ENCODE measurements at regions not wholly inside any gene's neighbourhood (a gene's known extent, or its start where the extent isn't known, plus 50 kb on each side); places are given as distances from the start of the nearest gene placed in this dataset.

GRCh38 chr4:29829067-29829466 lies 891.1 kb upstream of the PCDH7 start:
- Histone ChIP-seq H3K4me3 (ENCODE audit: low read depth, low read length, poor library complexity, severe bottlenecking) (no peak overlapping the region), H3K4me2 (ENCODE audit: low read length) (no peak overlapping the region), H3K4me1 (ENCODE audit: insufficient read depth, low read length, poor library complexity, severe bottlenecking) (no peaks in the 10 kb centered on the region), H2AFZ (ENCODE audit: low read length) (no peak overlapping the region), H4K20me1 (ENCODE audit: insufficient read depth, low read length) (no peaks in the 10 kb centered on the region), H3K79me2 (ENCODE audit: insufficient read depth, low read depth, low read length) (no peaks in the 10 kb centered on the region), H3K27ac (ENCODE audit: low read depth, low read length, poor library complexity, severe bottlenecking) (no peak overlapping the region), H3K9me2 (ENCODE audit: insufficient read depth, low read length) (no peaks in the 10 kb centered on the region), H3K9me3 (ENCODE audit: low read length) (no peaks in the 10 kb centered on the region), H3K36me3 (ENCODE audit: insufficient read depth, low read length) (no peaks in the 10 kb centered on the region)
- ChIA-PET POLR2A (no interaction called here), CTCF (ENCODE audit: unreplicated experiment) (no interaction called here)
- intact Hi-C loops (cut with micrococcal nuclease; ENCODE audit: unreplicated experiment): no loop called here
- no peak for TF ChIP-seq CTCF (conservative IDR thresholded peaks at IDR 0.05; ENCODE audit: low read length)
- TF ChIP-seq EZH2phosphoT487 (IDR thresholded peaks at IDR 0.05; ENCODE audit: borderline replicate concordance, low read depth, low read length): no peak
- BruUV-seq (replicated peaks): no TSS peak
- DNase-seq (ENCODE audit: low spot score): no peak

GRCh38 chr4:29852537-29852936 lies 867.6 kb upstream of the PCDH7 start:
- POLR2A ChIA-PET: no interaction called here
- DNase-seq (ENCODE audit: low spot score): no peak
- no peaks in the 10 kb centered on the region for H3K36me3 ChIP-seq (ENCODE audit: insufficient read depth, low read length)
- no peaks in the 10 kb centered on the region for H3K4me1 ChIP-seq (ENCODE audit: insufficient read depth, low read length, poor library complexity, severe bottlenecking)
- no peaks in the 10 kb centered on the region for H3K79me2 ChIP-seq (ENCODE audit: insufficient read depth, low read depth, low read length)
- H3K4me2 ChIP-seq (ENCODE audit: low read length): no peak overlapping the region
- no peaks in the 10 kb centered on the region for H4K20me1 ChIP-seq (ENCODE audit: insufficient read depth, low read length)
- BruUV-seq (replicated peaks): no TSS peak
- no peak overlapping the region for H2AFZ ChIP-seq (ENCODE audit: low read length)
- TF ChIP-seq EZH2phosphoT487 (IDR thresholded peaks at IDR 0.05; ENCODE audit: borderline replicate concordance, low read depth, low read length) (no peak), CTCF (conservative IDR thresholded peaks at IDR 0.05; ENCODE audit: low read length) (no peak)
- H3K4me3 ChIP-seq (ENCODE audit: low read depth, low read length, poor library complexity, severe bottlenecking): no peak overlapping the region
- no peak overlapping the region for H3K27ac ChIP-seq (ENCODE audit: low read depth, low read length, poor library complexity, severe bottlenecking)
- intact Hi-C loops (cut with micrococcal nuclease; ENCODE audit: unreplicated experiment): no loop called here
- no peaks in the 10 kb centered on the region for H3K9me3 ChIP-seq (ENCODE audit: low read length)
- CTCF ChIA-PET (ENCODE audit: unreplicated experiment): no interaction called here
- H3K9me2 ChIP-seq (ENCODE audit: insufficient read depth, low read length): no peaks in the 10 kb centered on the region

GRCh38 chr4:29853833-29854232 lies 866.3 kb upstream of the PCDH7 start:
- no peaks in the 10 kb centered on the region for H3K9me3 ChIP-seq (ENCODE audit: low read length)
- ChIA-PET CTCF (ENCODE audit: unreplicated experiment) (no interaction called here), POLR2A (no interaction called here)
- no peaks in the 10 kb centered on the region for H3K9me2 ChIP-seq (ENCODE audit: insufficient read depth, low read length)
- no peak overlapping the region for H2AFZ ChIP-seq (ENCODE audit: low read length)
- no peaks in the 10 kb centered on the region for H3K36me3 ChIP-seq (ENCODE audit: insufficient read depth, low read length)
- intact Hi-C loops (cut with micrococcal nuclease; ENCODE audit: unreplicated experiment): no loop called here
- no peaks in the 10 kb centered on the region for H3K79me2 ChIP-seq (ENCODE audit: insufficient read depth, low read depth, low read length)
- no peak for DNase-seq (ENCODE audit: low spot score)
- no peak overlapping the region for H3K27ac ChIP-seq (ENCODE audit: low read depth, low read length, poor library complexity, severe bottlenecking)
- H3K4me3 ChIP-seq (ENCODE audit: low read depth, low read length, poor library complexity, severe bottlenecking): no peak overlapping the region
- H3K4me1 ChIP-seq (ENCODE audit: insufficient read depth, low read length, poor library complexity, severe bottlenecking): no peaks in the 10 kb centered on the region
- no peaks in the 10 kb centered on the region for H4K20me1 ChIP-seq (ENCODE audit: insufficient read depth, low read length)
- TF ChIP-seq EZH2phosphoT487 (IDR thresholded peaks at IDR 0.05; ENCODE audit: borderline replicate concordance, low read depth, low read length) (no peak), CTCF (conservative IDR thresholded peaks at IDR 0.05; ENCODE audit: low read length) (no peak)
- no peak overlapping the region for H3K4me2 ChIP-seq (ENCODE audit: low read length)
- BruUV-seq (replicated peaks): no TSS peak
